Loucy (cell line): ENCODE measurements at regions not wholly inside any gene's neighbourhood (a gene's known extent, or its start where the extent isn't known, plus 50 kb on each side); places are given as distances from the start of the nearest gene placed in this dataset.

Experiments
- EZH2phosphoT487 ChIP-seq: fragments of 200-600 bp; IDR thresholded peaks from 2 replicates; pipeline ENCODE4 v1.6.1; 2018; ENCODE audit warnings: antibody characterized with exemption, mild to moderate bottlenecking, moderate library complexity, borderline replicate concordance
- TF ChIP-seq, protein P1 (sequence below): fragments of 200-600 bp; sonication (generic); conservative IDR thresholded peaks from 2 replicates; pipeline ENCODE4 v1.5.1; 2014; ENCODE audit warnings: mild to moderate bottlenecking, antibody characterized with exemption, low read length

- TF ChIP-seq, protein P1, sequence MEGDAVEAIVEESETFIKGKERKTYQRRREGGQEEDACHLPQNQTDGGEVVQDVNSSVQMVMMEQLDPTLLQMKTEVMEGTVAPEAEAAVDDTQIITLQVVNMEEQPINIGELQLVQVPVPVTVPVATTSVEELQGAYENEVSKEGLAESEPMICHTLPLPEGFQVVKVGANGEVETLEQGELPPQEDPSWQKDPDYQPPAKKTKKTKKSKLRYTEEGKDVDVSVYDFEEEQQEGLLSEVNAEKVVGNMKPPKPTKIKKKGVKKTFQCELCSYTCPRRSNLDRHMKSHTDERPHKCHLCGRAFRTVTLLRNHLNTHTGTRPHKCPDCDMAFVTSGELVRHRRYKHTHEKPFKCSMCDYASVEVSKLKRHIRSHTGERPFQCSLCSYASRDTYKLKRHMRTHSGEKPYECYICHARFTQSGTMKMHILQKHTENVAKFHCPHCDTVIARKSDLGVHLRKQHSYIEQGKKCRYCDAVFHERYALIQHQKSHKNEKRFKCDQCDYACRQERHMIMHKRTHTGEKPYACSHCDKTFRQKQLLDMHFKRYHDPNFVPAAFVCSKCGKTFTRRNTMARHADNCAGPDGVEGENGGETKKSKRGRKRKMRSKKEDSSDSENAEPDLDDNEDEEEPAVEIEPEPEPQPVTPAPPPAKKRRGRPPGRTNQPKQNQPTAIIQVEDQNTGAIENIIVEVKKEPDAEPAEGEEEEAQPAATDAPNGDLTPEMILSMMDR, result no peak
- TF ChIP-seq EZH2phosphoT487, result no peak
Measured at GRCh38 chr2:2826621-2827020, 495.5 kb upstream of the MYT1L start.
